Endothelial cell of umbilical vein (primary cell): ENCODE measurements at regions not wholly inside any gene's neighbourhood (a gene's known extent, or its start where the extent isn't known, plus 50 kb on each side); places are given as distances from the start of the nearest gene placed in this dataset.

Experiments used
- CTCF ChIP-seq, 2 donors: IDR thresholded peaks; 1 replicate in 1 of 2; 2 replicates in 1 of 2; pipeline ENCODE4 v1.5.1; 2011; ENCODE audit warnings: low read length in 2 of 2, mild to moderate bottlenecking in 2 of 2, moderate library complexity in 2 of 2, control low read depth in 1 of 2, inconsistent platforms in 1 of 2, low read depth in 1 of 2; ENCODE audit not compliant: insufficient read depth in 1 of 2; ENCODE audit errors: extremely low read depth in 1 of 2
- EZH2 ChIP-seq: IDR thresholded peaks from 2 replicates; pipeline ENCODE4 v1.6.1; 2012; ENCODE audit warnings: borderline replicate concordance, low read depth, mild to moderate bottlenecking, moderate library complexity, low read length, inconsistent platforms; ENCODE audit not compliant: severe bottlenecking
- MAX ChIP-seq: IDR thresholded peaks from 2 replicates; pipeline ENCODE4 v1.6.1; 2011; ENCODE audit not compliant: insufficient read depth, insufficient read length
- POLR2A ChIP-seq: IDR thresholded peaks from 2 replicates; pipeline ENCODE4 v1.6.1; 2012; ENCODE audit warnings: low read depth, mild to moderate bottlenecking, control low read depth, low read length
- POLR2AphosphoS5 ChIP-seq: IDR thresholded peaks from 2 replicates; pipeline ENCODE4 v1.6.1; 2012; ENCODE audit warnings: low read depth, mild to moderate bottlenecking, control low read depth, low read length, moderate library complexity; ENCODE audit not compliant: insufficient read depth

GRCh38 chr12:116670859-116671258, 67.0 kb downstream of the SPRING1 start:
- TF ChIP-seq EZH2 (no peak), CTCF (IDR thresholded peaks at IDR 0.05; ENCODE audit: extremely low read depth in 1 of 2, insufficient read depth in 1 of 2, low read depth in 1 of 2, low read length in 2 of 2) (no peak), POLR2A (no peak), MAX (no peak), POLR2AphosphoS5 (no peak)
